ENCODE measurements at regions not wholly inside any gene's neighbourhood (a gene's known extent, or its start where the extent isn't known, plus 50 kb on each side); places are given as distances from the start of the nearest gene placed in this dataset.
"Not testable (repeated sequence)": the region's sequence is repeated elsewhere in the genome, so short reads cannot be mapped to it uniquely, and the experiment has no call there.

DNA sequence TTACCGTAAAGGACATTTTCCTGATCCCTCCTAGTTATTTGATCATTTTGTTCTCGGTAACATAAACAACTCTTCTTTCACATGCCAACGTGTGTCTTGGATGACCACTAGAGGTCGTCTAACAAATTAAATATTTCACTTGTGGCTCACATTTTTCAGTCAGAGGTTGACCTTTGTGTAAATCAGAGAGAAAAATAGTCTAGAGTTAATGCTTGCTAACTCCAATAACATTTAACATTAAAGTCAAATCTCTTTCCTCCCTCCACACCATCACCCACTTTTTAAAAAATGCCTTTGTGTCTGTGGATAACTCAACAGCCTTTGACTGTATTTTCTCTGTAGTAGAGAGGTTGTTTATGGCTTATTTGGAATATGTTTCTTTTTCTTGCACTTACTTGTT lies 220.5 kb upstream of the B3GALT2 start:
- DNase-seq, result no peak

DNA sequence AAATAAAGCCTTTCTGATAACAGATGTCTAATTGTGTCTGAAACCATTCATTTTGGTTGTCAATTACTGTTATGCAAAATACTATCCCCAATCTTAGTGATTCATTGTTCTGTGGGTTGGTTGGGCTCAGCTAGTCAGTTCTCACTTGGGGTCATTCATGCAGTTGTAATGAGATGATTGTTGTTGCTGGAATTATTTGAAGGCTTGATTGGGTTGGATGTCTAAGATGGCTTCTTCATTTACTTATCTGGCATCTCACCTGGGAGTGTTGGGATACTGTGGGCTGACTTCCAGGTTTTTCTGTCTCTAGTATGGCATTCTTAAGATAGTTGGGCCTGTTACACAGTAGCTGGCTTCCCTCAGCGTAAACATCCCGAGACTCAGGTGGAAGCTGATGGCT lies 217.8 kb upstream of the B3GALT2 start:
- DNase-seq, result no peak

DNA sequence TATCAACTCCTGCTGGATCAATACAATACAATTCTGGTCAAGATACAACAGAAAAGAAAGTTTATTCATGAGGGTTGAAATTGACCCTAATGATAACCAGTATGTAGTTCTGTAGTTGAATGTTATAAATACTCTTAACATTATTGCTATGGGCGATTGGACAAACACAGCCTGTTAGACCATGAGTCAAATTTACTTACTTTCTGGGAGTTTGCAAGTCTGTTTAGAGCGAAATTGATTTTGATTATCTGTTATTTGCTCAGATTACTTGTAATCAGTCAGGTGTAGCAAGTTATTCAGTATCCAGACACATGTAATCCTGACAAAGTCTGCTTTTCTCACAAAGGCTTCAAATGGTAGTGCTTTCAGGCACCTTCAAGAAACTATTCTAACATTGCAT lies 216.6 kb upstream of the B3GALT2 start:
- DNase-seq, result no peak

DNA sequence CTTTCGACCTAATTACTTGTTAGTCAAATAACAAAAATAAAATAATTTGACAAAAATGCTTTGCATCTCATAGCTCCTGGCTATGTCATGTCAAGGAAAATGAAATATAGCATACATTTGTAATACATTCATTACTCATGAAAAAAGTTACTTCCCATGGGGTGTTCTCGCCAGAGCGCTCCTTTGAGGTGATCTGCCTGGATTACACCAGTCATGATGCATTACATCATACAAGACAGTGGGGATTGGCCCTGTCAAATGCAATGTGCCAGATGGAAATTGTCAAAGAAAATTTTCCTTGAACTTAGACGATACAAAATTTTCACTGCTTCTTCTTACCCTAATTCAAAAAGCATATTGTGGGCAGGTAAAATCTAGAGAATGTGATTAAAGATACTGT lies 215.6 kb upstream of the B3GALT2 start:
- no peak for DNase-seq

DNA sequence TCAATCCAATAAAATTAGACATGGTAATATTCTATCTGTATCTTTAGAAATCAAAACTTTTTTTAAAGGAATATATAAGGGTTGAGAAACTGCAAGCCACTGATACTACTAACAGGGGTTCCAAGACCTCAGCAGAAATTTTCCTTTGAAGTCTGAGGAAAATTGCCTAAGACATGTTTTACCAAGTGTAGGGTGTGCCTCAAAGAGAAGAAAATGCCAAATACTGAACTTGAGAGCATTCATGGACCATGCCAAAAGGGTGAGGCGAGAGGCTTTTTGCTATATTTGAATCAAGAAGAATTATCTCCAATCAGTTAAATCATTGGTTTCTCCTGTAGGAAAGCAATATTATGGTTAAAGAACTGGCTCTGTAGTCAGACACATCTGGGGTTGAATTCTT lies 207.9 kb upstream of the B3GALT2 start:
- DNase-seq, result no peak

DNA sequence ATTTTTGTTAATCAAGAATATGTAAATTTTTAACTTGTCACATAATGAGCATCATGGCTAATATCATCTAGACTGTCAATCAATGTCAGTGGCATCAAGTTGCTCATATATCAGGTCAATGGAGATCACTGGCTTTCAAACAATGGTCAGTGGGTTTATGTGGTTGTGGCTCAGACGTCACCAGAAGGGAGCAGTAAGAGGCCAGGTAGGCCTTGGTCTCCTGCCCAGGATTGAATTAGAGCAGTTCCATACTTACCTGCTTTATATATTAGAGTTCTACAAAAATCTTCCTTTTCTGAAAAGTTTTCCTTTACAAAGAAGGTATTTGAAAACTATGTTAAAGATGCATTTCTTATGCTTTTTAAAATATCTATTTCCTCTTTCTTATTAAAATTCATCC lies 206.3 kb upstream of the B3GALT2 start:
- DNase-seq, result no peak

DNA sequence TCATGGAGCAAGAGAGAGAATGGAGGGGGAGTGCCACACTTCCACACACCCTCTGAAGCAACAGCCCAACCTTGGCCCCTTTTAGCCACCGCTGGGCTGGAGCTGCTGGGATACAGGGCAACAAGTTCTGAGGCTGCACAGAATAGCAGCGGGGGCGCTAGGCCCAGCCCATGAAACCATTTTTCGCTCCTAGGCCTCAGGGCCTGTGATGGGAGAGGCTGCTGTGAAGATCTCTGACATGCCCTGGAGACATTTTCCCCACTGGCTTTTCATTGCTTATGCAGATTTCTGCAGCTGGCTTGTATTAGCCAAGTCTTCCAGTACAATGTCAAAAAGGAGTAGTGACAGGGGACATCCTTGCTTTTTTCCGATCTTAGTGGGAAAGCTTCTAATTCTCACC lies 202.3 kb upstream of the B3GALT2 start:
- no peak for DNase-seq

DNA sequence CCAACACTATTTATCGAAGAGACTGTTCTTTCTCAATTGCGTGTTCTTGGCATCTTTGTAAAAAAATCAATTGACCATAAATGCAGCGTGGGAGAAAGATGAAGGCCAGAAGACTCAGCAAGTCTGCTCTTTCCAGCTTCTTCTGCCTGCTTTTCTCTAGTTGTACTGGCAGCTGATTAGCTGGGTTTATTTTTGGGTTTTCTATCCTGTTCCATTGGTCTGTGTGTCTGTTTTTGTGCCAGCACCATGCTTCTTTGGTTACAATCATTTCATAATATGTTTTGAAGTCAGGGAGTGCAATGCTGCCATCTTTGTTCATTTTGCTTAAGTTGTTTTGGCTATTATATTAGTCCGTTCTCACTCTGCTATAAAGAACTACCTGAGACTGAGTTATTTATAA lies 201.8 kb upstream of the B3GALT2 start:
- no peak for DNase-seq

DNA sequence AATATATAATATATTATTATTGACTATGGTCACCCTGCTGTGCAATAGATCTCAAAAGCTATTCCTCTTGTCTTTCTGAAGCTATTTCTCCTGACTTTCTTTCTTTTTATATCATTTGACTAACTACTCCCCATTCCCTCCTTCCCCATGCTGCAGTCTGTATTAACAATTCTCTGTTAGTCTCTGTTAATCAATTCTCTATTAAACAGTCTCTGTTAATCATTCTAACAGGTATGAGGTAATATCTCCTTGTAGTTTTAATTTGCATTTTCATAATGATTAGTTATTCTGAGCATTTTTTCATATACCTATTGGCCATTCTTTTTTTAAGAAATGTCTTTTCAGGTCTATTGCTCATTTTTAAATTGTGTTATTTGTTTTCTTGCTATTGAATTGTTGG lies 201.0 kb upstream of the B3GALT2 start:
- no peak for DNase-seq

DNA sequence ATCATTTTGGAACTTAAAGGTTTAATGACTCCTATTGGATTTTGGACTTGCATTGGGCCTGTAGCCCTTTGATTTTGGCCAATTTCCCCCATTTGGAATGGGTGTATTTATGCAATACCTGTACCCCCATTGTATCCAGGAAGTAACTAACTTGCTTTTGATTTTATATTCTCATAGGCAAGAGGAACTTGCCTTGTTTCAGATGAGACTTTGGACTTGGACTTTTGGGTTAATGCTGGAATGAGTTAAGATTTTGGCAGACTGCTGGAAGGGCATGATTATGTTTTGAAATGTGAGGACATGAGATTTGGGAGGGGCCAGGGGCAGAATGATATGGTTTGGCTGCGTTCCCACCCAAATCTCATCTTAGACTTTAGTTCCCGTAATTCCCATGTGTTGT lies 192.0 kb upstream of the B3GALT2 start:
- DNase-seq, result not testable (repeated sequence)

DNA sequence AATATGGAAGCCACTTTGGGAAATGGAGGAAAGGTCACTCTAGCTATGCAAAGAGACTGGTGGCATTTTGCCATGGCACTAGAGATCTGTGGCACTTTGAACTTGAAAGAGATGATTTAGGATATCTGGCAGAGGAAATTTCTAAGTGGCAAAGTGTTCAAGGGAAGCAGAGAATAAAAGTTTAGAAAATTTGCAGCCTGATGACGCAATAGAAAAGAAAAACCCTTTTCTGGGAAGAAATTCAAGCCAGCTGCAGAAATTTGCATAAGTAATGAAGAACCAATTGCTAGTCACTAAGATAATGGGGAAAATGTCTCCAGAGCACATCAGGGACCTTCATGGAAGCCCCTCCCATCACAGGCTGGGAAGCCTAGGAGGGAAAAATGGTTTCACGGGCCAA lies 191.1 kb upstream of the B3GALT2 start:
- DNase-seq, result no peak

DNA sequence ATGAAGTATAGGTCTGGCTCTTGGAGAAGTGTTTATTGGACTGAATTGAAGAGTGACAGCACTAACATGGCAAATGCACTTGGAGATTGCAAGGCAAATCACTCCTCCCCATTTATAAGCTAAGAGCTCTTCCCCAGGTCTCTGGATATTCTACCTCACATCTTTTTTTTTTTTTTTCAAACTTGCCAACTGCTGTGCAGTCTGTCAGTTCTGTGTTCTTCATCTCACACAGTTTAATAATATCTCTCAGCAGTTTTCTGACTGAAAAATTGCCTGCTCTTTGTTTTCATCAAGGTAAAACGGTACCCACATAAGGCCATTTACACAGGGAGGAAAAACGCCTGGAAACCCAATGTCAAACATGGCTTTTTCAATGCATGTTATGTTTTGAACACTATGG lies 186.1 kb upstream of the B3GALT2 start:
- no peak for DNase-seq

DNA sequence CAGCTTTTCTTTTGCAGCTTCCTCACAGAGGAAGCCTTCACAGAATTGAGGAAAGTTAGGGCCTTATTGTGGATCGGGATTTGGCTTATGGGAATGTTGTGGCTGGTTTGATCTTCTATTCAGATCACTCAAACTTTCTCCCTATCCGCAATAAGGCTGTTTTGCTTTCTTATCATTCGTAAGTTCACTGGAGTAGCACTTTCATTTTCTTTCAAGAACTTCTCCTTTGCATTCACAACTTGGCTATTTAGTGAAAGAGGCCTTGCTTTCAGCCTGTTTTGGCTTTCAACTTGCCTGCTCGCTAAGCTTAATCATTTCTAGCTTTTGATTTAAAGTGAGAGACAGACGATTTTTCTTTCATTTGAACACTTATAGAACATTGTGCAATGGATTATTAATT lies 181.9 kb upstream of the B3GALT2 start:
- DNase-seq, result no peak

DNA sequence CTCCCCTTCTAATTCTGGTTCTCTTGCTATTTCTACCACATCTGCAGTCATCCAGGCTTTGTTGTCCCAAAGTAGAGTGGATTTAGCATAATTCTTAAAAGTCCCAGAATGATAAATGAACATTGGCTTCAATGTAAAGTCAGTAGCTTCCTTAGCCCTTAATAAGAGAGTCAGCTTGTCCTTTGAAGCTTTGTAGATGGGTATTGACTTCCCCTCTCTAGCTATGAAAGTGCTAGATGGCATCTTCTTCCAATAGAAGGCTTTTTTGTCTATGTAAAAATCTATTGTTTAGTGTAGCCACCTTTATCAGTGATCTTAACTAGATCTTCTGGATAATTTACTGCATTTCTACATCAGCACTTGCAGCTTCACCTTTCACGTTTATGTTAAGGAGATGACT lies 181.4 kb upstream of the B3GALT2 start:
- no peak for DNase-seq

DNA sequence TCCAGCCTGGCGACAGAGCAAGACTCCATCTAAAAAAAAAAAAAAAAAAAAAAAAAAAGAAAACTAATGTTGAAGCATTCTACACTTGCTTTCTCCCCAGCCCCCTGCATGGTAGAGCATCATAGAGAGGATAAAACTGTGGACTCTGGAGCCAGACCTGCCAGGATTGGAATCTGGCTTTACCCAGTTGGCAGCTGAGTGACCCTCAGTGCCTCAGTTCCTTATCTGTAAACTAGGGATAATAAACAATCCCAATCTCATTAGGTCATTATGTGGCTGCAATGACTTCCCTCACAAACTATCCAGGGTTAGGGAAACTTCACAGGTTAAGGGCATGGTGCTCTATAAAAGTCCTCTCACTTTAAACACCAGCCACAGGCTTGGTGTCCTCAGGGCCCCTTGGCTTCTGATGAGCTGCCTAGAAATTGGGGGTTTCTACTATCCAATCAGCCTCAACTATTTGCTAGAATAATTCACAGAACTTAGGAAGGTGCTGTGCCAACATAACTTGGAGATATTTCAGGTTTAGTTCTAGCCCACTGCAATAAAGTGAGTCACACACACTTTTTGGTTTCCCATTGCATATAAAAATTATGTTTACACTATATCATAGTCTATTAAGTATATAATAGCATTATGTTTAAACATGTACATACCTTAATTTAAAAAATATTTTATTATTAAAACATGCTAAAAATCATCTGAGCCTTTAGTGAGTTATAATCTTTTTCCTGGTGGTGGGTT lies 180.5 kb upstream of the B3GALT2 start:
- no peak for DNase-seq

DNA sequence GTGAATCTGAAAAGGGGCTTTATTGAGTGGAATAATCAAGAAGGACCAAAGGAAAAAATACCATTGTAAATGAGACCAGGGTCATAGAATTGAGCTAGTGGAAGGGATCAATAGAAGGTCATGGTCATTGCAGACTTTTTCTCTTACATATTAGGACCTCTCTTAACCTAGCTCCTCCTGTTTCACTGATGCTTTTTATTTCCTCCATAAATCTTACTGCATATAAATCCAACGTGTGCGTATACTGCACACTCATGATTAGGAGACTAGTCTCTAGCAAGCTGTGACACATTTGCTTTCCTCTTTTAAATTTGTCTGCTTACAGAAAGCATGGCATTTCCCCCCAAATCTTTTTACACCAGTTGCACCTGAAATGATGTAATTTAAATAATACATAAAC lies 179.6 kb upstream of the B3GALT2 start:
- DNase-seq, result no peak

DNA sequence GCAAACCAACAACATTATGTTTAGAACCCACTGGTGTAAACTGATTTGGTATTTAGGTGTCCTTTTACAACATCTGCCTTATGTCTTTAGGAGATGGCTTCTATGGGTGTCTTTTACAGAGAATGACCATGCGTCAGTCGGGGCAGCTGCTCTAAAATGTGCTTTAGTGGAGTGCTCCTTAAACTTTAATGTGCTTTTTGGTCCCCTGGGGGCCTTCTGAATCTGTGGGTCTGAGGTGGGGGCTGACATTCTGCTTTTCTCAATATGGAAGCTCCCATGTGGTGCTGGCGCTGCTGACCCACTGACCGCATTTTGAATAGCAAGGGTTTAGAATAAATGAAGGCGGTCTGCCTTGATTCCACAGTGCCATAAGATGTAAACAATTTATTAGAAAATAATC lies 173.2 kb upstream of the B3GALT2 start:
- DNase-seq, result no peak

DNA sequence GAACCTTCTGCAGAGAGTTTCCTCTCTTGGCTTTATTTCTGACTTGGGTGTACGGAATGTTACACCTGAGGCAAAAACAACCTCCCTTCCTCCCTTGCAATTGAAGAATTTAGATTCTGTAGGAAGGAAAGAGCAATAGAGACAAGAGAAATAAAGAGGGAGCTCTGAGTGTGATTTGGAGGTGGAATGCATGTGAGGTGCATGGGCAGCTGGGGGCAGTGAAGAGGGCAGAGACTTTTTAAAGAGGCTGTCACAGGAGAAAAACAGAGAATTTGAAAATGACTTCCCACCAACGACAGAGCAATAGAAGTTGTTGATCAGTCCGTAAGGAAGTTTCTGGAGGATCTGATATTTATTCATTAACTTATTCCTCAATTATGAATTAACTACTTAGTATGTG lies 172.0 kb upstream of the B3GALT2 start:
- no peak for DNase-seq

DNA sequence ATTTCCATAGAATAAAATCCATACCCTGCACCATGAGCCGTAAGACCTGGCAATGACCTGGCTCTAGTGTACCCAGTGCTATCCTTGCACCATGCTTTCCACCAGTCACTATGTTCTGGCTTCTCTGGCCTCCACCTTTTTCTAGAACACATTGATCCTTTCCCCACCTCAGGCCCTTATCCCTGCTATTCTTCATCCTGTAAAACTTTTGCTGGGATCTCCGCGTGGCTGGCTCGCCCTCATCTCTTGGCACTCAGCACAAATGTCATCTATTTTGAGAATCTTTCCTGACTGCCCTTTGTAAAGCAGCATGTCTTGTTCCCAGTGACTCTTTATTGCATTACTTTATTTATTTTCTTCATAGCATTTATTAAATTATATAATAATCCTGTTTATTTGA lies 169.8 kb upstream of the B3GALT2 start:
- DNase-seq, result no peak

DNA sequence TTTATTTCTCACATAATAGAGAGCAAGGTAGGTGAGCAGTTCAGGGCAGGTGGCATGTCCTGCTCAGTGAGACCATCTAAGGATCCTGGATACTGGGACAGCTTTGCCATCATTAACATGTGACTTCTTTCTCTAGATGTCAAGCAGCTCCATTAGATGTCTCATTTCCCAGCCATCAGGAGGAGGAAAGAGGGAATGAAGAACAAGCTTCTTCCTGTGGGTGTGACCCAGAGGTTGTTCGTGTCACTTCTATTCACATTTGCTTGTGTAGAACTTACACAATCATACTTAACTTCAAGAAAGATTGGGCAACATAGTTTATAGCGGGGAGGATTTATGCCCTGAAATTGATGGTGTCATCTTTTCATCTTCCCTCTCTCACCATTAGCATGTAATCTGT lies 169.2 kb upstream of the B3GALT2 start:
- no peak for DNase-seq

DNA sequence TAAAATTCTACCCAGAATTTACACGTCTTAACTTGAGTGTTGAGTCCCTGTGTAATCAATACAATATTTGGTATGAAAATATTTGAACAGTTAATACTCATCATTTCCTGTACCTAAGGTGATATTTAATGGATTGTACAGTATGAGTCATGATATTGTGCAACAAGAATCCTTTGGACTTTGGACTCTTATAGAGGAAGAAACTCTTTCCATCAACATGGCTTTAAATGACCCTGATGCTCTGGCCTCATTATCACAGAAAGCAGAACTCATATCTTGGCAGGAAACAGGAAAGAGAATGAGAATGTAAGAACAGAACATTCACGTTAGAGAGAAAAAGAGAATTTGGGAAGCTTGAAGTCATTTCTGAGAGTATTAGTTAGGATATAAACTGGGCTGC lies 168.8 kb upstream of the B3GALT2 start:
- DNase-seq, result no peak

DNA sequence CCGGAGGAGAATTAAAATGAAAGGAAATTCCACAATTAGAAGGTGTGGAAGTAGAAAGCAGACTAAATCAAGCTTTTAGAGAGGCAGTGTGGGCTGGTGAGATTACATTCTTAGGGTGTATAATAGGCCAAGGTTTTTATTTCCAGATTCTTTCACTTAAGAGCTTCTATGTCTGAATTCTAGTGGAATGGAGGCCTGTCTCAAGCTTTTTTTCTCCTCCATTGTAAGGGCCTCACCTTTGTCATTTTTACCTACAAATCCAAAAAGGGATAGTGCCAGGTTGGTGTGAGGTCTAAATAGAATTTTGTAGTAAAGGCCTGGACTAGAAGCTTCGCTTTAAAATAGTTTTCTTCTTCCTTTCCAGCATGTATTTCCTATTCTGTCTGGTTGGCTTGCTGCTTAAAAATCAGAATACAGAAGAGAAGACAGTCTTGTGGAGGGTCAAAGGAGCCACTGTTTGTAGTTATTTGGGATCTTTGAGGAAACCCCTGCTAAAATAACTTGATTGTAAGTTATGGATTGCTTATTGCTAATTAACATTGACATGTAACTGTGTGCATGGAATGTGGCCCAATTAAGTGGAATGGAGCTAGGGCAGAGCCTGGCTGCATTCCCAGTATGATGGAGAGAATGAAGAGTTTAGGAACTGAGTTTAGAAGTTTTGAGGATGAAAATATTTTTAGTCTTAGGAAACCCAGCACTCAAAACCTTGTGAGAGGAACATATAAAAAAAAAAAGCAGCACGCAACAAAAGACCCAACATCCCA lies 162.5 kb upstream of the B3GALT2 start:
- DNase-seq, result no peak

DNA sequence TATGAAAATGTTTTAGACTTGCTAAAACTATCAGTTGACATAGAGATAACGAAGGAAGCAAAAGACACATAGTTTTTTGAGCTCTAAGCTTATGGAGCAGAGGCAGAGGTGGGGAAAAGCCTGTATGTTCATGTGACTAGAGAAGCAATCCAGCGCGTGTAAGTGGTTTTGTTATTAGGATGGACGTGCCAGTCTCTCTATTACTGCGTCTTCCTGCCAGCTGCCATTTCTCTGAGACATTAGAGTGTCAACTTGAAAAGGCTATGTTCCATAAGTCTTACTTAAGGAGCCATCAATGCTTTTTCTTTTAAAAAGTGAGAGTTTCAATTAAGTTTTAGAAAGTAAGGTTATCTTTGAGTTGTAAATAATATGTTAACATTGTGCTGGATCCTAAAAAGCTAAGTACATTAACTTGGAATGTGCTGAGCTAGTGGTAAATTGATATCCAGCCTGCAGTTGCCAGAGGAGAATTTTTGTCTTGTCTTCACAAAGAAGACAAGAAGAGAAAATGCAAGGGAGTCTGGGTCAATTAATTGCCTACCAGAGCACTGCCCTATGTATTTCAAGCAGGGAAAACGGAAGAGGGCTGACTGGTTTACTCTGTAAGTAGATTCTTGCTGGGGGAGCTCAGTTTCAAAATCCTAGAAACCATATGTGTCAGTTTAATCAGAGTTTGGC lies 161.8 kb upstream of the B3GALT2 start:
- no peak for DNase-seq

DNA sequence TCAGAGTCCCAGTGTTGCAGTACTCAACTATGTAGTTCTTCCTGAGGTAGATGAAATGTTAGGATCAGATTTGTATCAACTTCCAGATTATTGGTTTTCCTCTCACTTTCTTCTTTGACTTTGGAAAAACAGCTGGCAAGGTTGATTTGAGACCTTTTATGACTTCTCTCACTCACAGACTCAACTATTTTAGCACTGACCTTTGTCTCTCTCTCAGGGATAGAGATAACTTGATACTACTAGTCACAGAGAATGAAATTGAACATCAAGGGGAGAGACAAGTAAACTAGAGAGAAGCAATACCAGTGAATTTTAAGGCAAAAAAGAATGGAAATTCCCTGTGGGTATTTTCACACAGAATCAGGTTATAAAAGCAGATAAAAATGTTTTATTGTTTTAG lies 159.7 kb upstream of the B3GALT2 start:
- DNase-seq, result no peak

Data from T1000 (cell line).